HEK293 (cell line): ENCODE measurements at regions not wholly inside any gene's neighbourhood (a gene's known extent, or its start where the extent isn't known, plus 50 kb on each side); places are given as distances from the start of the nearest gene placed in this dataset.

Experiments
- CTCF ChIA-PET: fragments of 350-600 bp; formaldehyde crosslinking; extraction: SDS; loops from one replicate; lab custom pipeline; 2021; ENCODE audit warnings: antibody characterized with exemption; lab: Yijun Ruan, JAX
- POLR2A ChIA-PET: fragments of 300-600 bp; formaldehyde crosslinking; extraction: SDS; loops from one replicate; lab custom pipeline; 2020; ENCODE audit warnings: antibody characterized with exemption, inconsistent platforms; lab: Yijun Ruan, JAX
- H3K27ac ChIP-seq: fragments of 200-500 bp; sonication (Bioruptor generic); 2 replicates; pipeline ENCODE4 v1.5.1; 2014; ENCODE audit warnings: low read depth, low read length, control low read depth, inconsistent platforms; ENCODE audit errors: extremely low read depth
- H3K36me3 ChIP-seq, 2 experiments: fragments of 200-500 bp in 1 of 2; sonication (Bioruptor generic) in 1 of 2; 1 replicate in 1 of 2; 2 replicates in 1 of 2; pipeline ENCODE4 v1.5.1; 2014 to 2017; ENCODE audit warnings: inconsistent platforms in 2 of 2, low read length in 2 of 2; ENCODE audit not compliant: control insufficient read depth in 2 of 2, insufficient read depth in 1 of 2
- H3K4me1 ChIP-seq: fragments of 200-500 bp; sonication (Bioruptor generic); 2 replicates; pipeline ENCODE4 v1.5.1; 2014; ENCODE audit warnings: mild to moderate bottlenecking, low read length, inconsistent platforms; ENCODE audit not compliant: control insufficient read depth, insufficient read depth
- H3K4me3 ChIP-seq: 2 replicates; pipeline ENCODE4 v1.5.1; 2011; ENCODE audit warnings: low read depth, mild to moderate bottlenecking, control low read depth, low read length, moderate library complexity
- H3K9me3 ChIP-seq: fragments of 200-500 bp; sonication (Bioruptor generic); 2 replicates; pipeline ENCODE4 v1.5.1; 2014; ENCODE audit warnings: low read depth, low read length, inconsistent platforms; ENCODE audit not compliant: control insufficient read depth, insufficient read depth
- GLI2 ChIP-seq: fragments of 450-650 bp; formaldehyde crosslinking; IDR thresholded peaks from 2 replicates; pipeline ENCODE4; 2017; ENCODE audit warnings: missing biosample characterization, missing genetic modification characterization, low read depth, borderline replicate concordance
- HOXD13 ChIP-seq: sonication (generic); formaldehyde crosslinking; IDR thresholded peaks from 2 replicates; pipeline ENCODE4 v1.8.0; 2022; ENCODE audit warnings: missing genetic modification reagents, borderline replicate concordance
- MEIS1 ChIP-seq: sonication (generic); formaldehyde crosslinking; IDR thresholded peaks from 2 replicates; pipeline ENCODE4 v1.8.1; 2022; ENCODE audit warnings: missing genetic modification reagents, mild to moderate bottlenecking, borderline replicate concordance
- PRDM2 ChIP-seq: fragments of 450-650 bp; formaldehyde crosslinking; IDR thresholded peaks from 2 replicates; pipeline ENCODE4 v1.5.1; 2016; ENCODE audit warnings: missing biosample characterization, missing genetic modification characterization, borderline replicate concordance
- RBAK ChIP-seq: fragments of 450-650 bp; formaldehyde crosslinking; IDR thresholded peaks from 2 replicates; pipeline ENCODE4 v1.5.1; 2016; ENCODE audit warnings: missing biosample characterization, missing genetic modification characterization
- ZBTB17 ChIP-seq: fragments of 450-650 bp; formaldehyde crosslinking; IDR thresholded peaks from 2 replicates; pipeline ENCODE4 v1.5.1; 2016; ENCODE audit warnings: missing biosample characterization, missing genetic modification characterization
- ZBTB21 ChIP-seq: fragments of 450-650 bp; formaldehyde crosslinking; IDR thresholded peaks from 2 replicates; pipeline ENCODE4 v1.5.1; 2017; ENCODE audit warnings: missing biosample characterization, missing genetic modification characterization
- ZBTB48 ChIP-seq: fragments of 450-650 bp; formaldehyde crosslinking; IDR thresholded peaks from 2 replicates; pipeline ENCODE4 v1.5.1; 2016; ENCODE audit warnings: missing biosample characterization, missing genetic modification characterization
- ZFP37 ChIP-seq: fragments of 450-650 bp; formaldehyde crosslinking; IDR thresholded peaks from 2 replicates; pipeline ENCODE4 v1.5.1; 2016; ENCODE audit warnings: missing biosample characterization, missing genetic modification characterization
- ZNF114 ChIP-seq: fragments of 450-650 bp; formaldehyde crosslinking; IDR thresholded peaks from 2 replicates; pipeline ENCODE4 v1.5.0; 2017; ENCODE audit warnings: missing biosample characterization, missing genetic modification characterization
- ZNF157 ChIP-seq: fragments of 450-650 bp; formaldehyde crosslinking; IDR thresholded peaks from 2 replicates; pipeline ENCODE4 v1.5.1; 2016; ENCODE audit warnings: missing biosample characterization, missing genetic modification characterization
- ZNF18 ChIP-seq: fragments of 450-650 bp; formaldehyde crosslinking; IDR thresholded peaks from 2 replicates; pipeline ENCODE4 v1.5.1; 2016; ENCODE audit warnings: missing biosample characterization, missing genetic modification characterization
- ZNF302 ChIP-seq: fragments of 450-650 bp; formaldehyde crosslinking; IDR thresholded peaks from 2 replicates; pipeline ENCODE4 v1.5.1; 2016; ENCODE audit warnings: missing biosample characterization, missing genetic modification characterization, low read depth
- ZNF341 ChIP-seq: fragments of 450-650 bp; formaldehyde crosslinking; IDR thresholded peaks from 2 replicates; pipeline ENCODE4; 2016; ENCODE audit warnings: low read depth, missing biosample characterization, missing genetic modification characterization
- ZNF37A ChIP-seq: fragments of 450-650 bp; IDR thresholded peaks from 2 replicates; pipeline ENCODE4 v1.5.1; 2018; ENCODE audit warnings: missing biosample characterization, missing genetic modification characterization
- ZNF391 ChIP-seq: fragments of 450-650 bp; formaldehyde crosslinking; IDR thresholded peaks from 2 replicates; pipeline ENCODE4 v1.5.1; 2016; ENCODE audit warnings: low read depth, missing biosample characterization, missing genetic modification characterization, borderline replicate concordance
- ZNF416 ChIP-seq: fragments of 450-650 bp; formaldehyde crosslinking; IDR thresholded peaks from 2 replicates; pipeline ENCODE4 v1.5.1; 2016; ENCODE audit warnings: missing biosample characterization, missing genetic modification characterization
- ZNF426 ChIP-seq: fragments of 450-650 bp; formaldehyde crosslinking; IDR thresholded peaks from 2 replicates; pipeline ENCODE4 v1.5.1; 2017; ENCODE audit warnings: missing biosample characterization, missing genetic modification characterization, mild to moderate bottlenecking, inconsistent platforms, moderate library complexity
- ZNF529 ChIP-seq: fragments of 450-650 bp; formaldehyde crosslinking; IDR thresholded peaks from 2 replicates; pipeline ENCODE4 v1.5.1; 2017; ENCODE audit warnings: missing genetic modification characterization, missing biosample characterization; ENCODE audit not compliant: insufficient replicate concordance
- ZNF600 ChIP-seq: fragments of 450-650 bp; formaldehyde crosslinking; IDR thresholded peaks from 2 replicates; pipeline ENCODE4 v1.5.1; 2016; ENCODE audit warnings: missing biosample characterization, missing genetic modification characterization
- ZNF626 ChIP-seq: fragments of 450-650 bp; sonication (Bioruptor Pico); formaldehyde crosslinking; IDR thresholded peaks from 2 replicates; pipeline ENCODE4 v1.5.1; 2018; ENCODE audit warnings: missing biosample characterization, missing genetic modification characterization, inconsistent platforms
- ZNF677 ChIP-seq: fragments of 450-650 bp; IDR thresholded peaks from 2 replicates; pipeline ENCODE4 v1.5.0; 2018; ENCODE audit warnings: missing biosample characterization, mild to moderate bottlenecking, missing genetic modification characterization, moderate library complexity
- ZSCAN16 ChIP-seq: fragments of 450-650 bp; formaldehyde crosslinking; IDR thresholded peaks from 2 replicates; pipeline ENCODE4 v1.5.1; 2016; ENCODE audit warnings: missing biosample characterization, missing genetic modification characterization
- TF ChIP-seq, protein P1 (sequence below): fragments of 450-650 bp; IDR thresholded peaks from 2 replicates; pipeline ENCODE4 v1.5.1; 2018; ENCODE audit warnings: missing biosample characterization, mild to moderate bottlenecking, missing genetic modification characterization
- TF ChIP-seq, protein P2 (sequence below): fragments of 450-650 bp; formaldehyde crosslinking; IDR thresholded peaks from 2 replicates; pipeline ENCODE4 v1.5.1; 2016; ENCODE audit warnings: missing biosample characterization, missing genetic modification characterization
- TF ChIP-seq, protein P3 (sequence below): fragments of 450-650 bp; formaldehyde crosslinking; IDR thresholded peaks from 2 replicates; pipeline ENCODE4 v1.5.1; 2017; ENCODE audit warnings: missing biosample characterization, missing genetic modification characterization

- TF ChIP-seq ZNF529: no peak
- no peak for TF ChIP-seq ZBTB17 (tag by site-specific recombination)
- TF ChIP-seq ZNF391: no peak
- TF ChIP-seq PRDM2: no peak
- no peak for TF ChIP-seq GLI2 (tag by site-specific recombination)
- no peak for TF ChIP-seq RBAK
- TF ChIP-seq ZBTB21 (tag by site-specific recombination): no peak
- no peak for TF ChIP-seq ZFP37
- TF ChIP-seq ZSCAN16: no peak
- no peak for TF ChIP-seq ZNF341 (tag by site-specific recombination)
- no peak for TF ChIP-seq MEIS1 (CRISPR knock-in tag)
- no peak for TF ChIP-seq ZNF157
- TF ChIP-seq ZNF426 (tag by site-specific recombination): no peak
- TF ChIP-seq, all 188 proteins: peak for 0
Observed at GRCh38 chr2:58879834-58880233, 638.7 kb upstream of the FANCL start (continued).

DNA sequence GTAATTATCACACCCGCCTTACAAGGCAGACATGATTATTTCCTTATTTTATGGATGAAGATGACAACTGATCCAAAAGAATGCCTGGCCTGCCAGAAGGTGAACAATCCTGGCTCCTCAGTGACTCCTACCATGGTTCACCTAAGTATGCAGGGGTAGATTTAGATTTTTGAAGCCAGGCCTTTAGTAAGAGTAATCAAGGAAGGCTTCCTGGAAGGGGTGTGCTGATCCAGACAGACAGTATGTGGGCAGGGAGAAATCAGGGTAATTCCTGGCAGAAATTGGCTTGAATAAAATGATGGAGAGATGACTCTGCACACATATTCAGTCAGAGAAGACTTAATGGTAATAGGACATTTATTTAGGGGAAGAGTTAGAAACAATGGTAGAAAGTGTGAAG is 637.7 kb upstream of the FANCL start:
- H3K36me3 ChIP-seq: no peaks in the 10 kb centered on the region
- POLR2A ChIA-PET: no interaction called here
- no peaks in the 10 kb centered on the region for H3K4me1 ChIP-seq
- no peak overlapping the region for H3K27ac ChIP-seq
- CTCF ChIA-PET: no interaction called here
- no peaks in the 10 kb centered on the region for H3K9me3 ChIP-seq
- H3K4me3 ChIP-seq: no peak overlapping the region
- TF ChIP-seq ZNF626 (tag by site-specific recombination) (no peak), ZNF114 (tag by site-specific recombination) (no peak), ZNF18 (tag by site-specific recombination) (no peak), ZNF341 (tag by site-specific recombination) (no peak), ZNF416 (tag by site-specific recombination) (no peak), ZNF37A (no peak), ZNF600 (tag by site-specific recombination) (no peak), HOXD13 (no peak), ZBTB48 (tag by site-specific recombination) (no peak), ZNF677 (tag by site-specific recombination) (no peak), ZNF302 (tag by site-specific recombination) (no peak)
- TF ChIP-seq, protein P1, sequence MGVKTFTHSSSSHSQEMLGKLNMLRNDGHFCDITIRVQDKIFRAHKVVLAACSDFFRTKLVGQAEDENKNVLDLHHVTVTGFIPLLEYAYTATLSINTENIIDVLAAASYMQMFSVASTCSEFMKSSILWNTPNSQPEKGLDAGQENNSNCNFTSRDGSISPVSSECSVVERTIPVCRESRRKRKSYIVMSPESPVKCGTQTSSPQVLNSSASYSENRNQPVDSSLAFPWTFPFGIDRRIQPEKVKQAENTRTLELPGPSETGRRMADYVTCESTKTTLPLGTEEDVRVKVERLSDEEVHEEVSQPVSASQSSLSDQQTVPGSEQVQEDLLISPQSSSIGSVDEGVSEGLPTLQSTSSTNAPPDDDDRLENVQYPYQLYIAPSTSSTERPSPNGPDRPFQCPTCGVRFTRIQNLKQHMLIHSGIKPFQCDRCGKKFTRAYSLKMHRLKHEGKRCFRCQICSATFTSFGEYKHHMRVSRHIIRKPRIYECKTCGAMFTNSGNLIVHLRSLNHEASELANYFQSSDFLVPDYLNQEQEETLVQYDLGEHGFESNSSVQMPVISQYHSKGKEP (tag by site-specific recombination): no peak
- TF ChIP-seq, protein P2, sequence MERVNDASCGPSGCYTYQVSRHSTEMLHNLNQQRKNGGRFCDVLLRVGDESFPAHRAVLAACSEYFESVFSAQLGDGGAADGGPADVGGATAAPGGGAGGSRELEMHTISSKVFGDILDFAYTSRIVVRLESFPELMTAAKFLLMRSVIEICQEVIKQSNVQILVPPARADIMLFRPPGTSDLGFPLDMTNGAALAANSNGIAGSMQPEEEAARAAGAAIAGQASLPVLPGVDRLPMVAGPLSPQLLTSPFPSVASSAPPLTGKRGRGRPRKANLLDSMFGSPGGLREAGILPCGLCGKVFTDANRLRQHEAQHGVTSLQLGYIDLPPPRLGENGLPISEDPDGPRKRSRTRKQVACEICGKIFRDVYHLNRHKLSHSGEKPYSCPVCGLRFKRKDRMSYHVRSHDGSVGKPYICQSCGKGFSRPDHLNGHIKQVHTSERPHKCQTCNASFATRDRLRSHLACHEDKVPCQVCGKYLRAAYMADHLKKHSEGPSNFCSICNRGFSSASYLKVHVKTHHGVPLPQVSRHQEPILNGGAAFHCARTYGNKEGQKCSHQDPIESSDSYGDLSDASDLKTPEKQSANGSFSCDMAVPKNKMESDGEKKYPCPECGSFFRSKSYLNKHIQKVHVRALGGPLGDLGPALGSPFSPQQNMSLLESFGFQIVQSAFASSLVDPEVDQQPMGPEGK (tag by site-specific recombination): no peak
- TF ChIP-seq, protein P3, sequence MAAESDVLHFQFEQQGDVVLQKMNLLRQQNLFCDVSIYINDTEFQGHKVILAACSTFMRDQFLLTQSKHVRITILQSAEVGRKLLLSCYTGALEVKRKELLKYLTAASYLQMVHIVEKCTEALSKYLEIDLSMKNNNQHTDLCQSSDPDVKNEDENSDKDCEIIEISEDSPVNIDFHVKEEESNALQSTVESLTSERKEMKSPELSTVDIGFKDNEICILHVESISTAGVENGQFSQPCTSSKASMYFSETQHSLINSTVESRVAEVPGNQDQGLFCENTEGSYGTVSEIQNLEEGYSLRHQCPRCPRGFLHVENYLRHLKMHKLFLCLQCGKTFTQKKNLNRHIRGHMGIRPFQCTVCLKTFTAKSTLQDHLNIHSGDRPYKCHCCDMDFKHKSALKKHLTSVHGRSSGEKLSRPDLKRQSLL (tag by site-specific recombination): no peak
